H1 (cell line): ENCODE measurements at regions not wholly inside any gene's neighbourhood (a gene's known extent, or its start where the extent isn't known, plus 50 kb on each side); places are given as distances from the start of the nearest gene placed in this dataset.

Source experiments
- CTCF ChIA-PET: fragments of 300-600 bp; sonication (Branson Sonifier 250); formaldehyde crosslinking; loops from one replicate; lab custom pipeline; 2021; ENCODE audit not compliant: partially characterized antibody; lab: Charles Lee
- POLR2A ChIA-PET: fragments of 300-600 bp; sonication (Branson Sonifier 250); formaldehyde crosslinking; loops from one replicate; lab custom pipeline; 2021; ENCODE audit warnings: inconsistent platforms; ENCODE audit not compliant: partially characterized antibody; lab: Charles Lee
- DNase-seq, 2 experiments: peaks; one replicate each; pipeline versions ENCODE4 v3.0.0 to v3.0.0-alpha.2; 2010 to 2022; ENCODE audit warnings: low spot score in 2 of 2, low read depth in 1 of 2, mixed read lengths in 1 of 2
- FAIRE-seq: peaks from 2 replicates; lab custom pipeline; 2011; peaks lifted over from hg19 to GRCh38; lab: Jason Lieb, UNC
- H2AFZ ChIP-seq: 2 replicates; pipeline ENCODE4 v1.8.1; 2012; ENCODE audit warnings: low read length, inconsistent platforms
- H2AK5ac ChIP-seq: 2 replicates; pipeline ENCODE4 v1.6.1; 2013; ENCODE audit warnings: low read depth, low read length
- H2BK120ac ChIP-seq: replicated peaks from 2 replicates; pipeline ENCODE3; 2013; ENCODE audit warnings: low read depth, low read length, inconsistent platforms
- H2BK12ac ChIP-seq: 2 replicates; pipeline ENCODE4 v1.6.1; 2013; ENCODE audit warnings: low read depth, low read length
- H2BK15ac ChIP-seq: 2 replicates; pipeline ENCODE4 v1.6.1; 2013; ENCODE audit warnings: low read length
- H2BK20ac ChIP-seq: 2 replicates; pipeline ENCODE4 v1.6.1; 2013; ENCODE audit warnings: low read length
- H2BK5ac ChIP-seq: 2 replicates; pipeline ENCODE4 v1.6.1; 2013; ENCODE audit warnings: low read depth, low read length
- H3K14ac ChIP-seq: 2 replicates; pipeline ENCODE4 v1.6.1; 2013; ENCODE audit warnings: inconsistent platforms; ENCODE audit not compliant: insufficient read length
- H3K18ac ChIP-seq: 2 replicates; pipeline ENCODE4 v1.6.1; 2013; ENCODE audit warnings: low read length; ENCODE audit errors: extremely low read depth
- H3K23ac ChIP-seq: 2 replicates; pipeline ENCODE4 v1.6.1; 2013; ENCODE audit warnings: inconsistent platforms; ENCODE audit not compliant: insufficient read length
- H3K23me2 ChIP-seq: 2 replicates; pipeline ENCODE4 v1.6.1; 2013; ENCODE audit warnings: low read depth, low read length
- H3K27ac ChIP-seq: 2 replicates; pipeline ENCODE4 v1.6.1; 2011; ENCODE audit warnings: low read depth, low read length, inconsistent platforms
- H3K27me3 ChIP-seq, 4 experiments: replicated peaks in 1 of 4; 1 replicate in 1 of 4; 2 replicates in 3 of 4; pipeline versions ENCODE4 v1.6.1 to v1.8.1; 2011 to 2013; ENCODE audit warnings: low read length in 3 of 4, mild to moderate bottlenecking in 3 of 4, inconsistent platforms in 2 of 4, mixed read lengths in 2 of 4, moderate library complexity in 1 of 4; ENCODE audit not compliant: control insufficient read depth in 3 of 4, insufficient read depth in 3 of 4; ENCODE audit errors: extremely low read depth in 1 of 4
- H3K36me3 ChIP-seq, 4 experiments: 2 replicates each; pipeline versions ENCODE4 v1.6.1 to v1.8.1; 2011 to 2013; ENCODE audit warnings: mild to moderate bottlenecking in 4 of 4, low read length in 3 of 4, moderate library complexity in 2 of 4, control low read depth in 1 of 4, inconsistent platforms in 1 of 4; ENCODE audit not compliant: insufficient read depth in 4 of 4, control insufficient read depth in 2 of 4
- H3K4ac ChIP-seq: replicated peaks from 2 replicates; pipeline ENCODE3; 2013; ENCODE audit warnings: low read length, low read depth, mixed read lengths, inconsistent platforms; ENCODE audit not compliant: insufficient read length
- H3K4me1 ChIP-seq, 4 experiments: replicated peaks in 1 of 4; 1 replicate in 1 of 4; 2 replicates in 3 of 4; pipeline versions ENCODE4 v1.6.1 to v1.8.1; 2011 to 2013; ENCODE audit warnings: low read length in 3 of 4, inconsistent platforms in 2 of 4, mixed read lengths in 1 of 4; ENCODE audit not compliant: insufficient read depth in 4 of 4, control insufficient read depth in 3 of 4
- H3K4me2 ChIP-seq, 2 experiments: 2 replicates each; pipeline versions ENCODE4 v1.6.1 to v1.8.1; 2011 to 2013; ENCODE audit warnings: low read depth in 2 of 2, low read length in 2 of 2, control low read depth in 1 of 2, inconsistent platforms in 1 of 2, mild to moderate bottlenecking in 1 of 2; ENCODE audit not compliant: insufficient read depth in 1 of 2
- H3K4me3 ChIP-seq, 4 experiments: fragments of 200-600, 300-600 bp in 1 of 4; sonication (generic), shearing (Covaris generic), sonication (Bioruptor Twin) in 1 of 4; 2 replicates each; pipeline versions ENCODE4 v1.5.1 to v1.8.1; 2011 to 2016; ENCODE audit warnings: low read length in 4 of 4, low read depth in 3 of 4, control low read depth in 2 of 4, inconsistent platforms in 2 of 4, mild to moderate bottlenecking in 2 of 4, mixed read lengths in 1 of 4, moderate library complexity in 1 of 4; ENCODE audit not compliant: insufficient read depth in 2 of 4; ENCODE audit errors: extremely low read depth in 1 of 4
- H3K56ac ChIP-seq: replicated peaks from 2 replicates; pipeline ENCODE3; 2013; ENCODE audit warnings: low read depth, mild to moderate bottlenecking, mixed read lengths, low read length, inconsistent platforms; ENCODE audit not compliant: insufficient read length
- H3K79me1 ChIP-seq: 2 replicates; pipeline ENCODE4 v1.6.1; 2013; ENCODE audit warnings: low read depth, low read length, control low read depth
- H3K79me2 ChIP-seq, 2 experiments: 2 replicates each; pipeline versions ENCODE4 v1.6.1 to v1.8.1; 2012 to 2013; ENCODE audit warnings: low read length in 2 of 2, mild to moderate bottlenecking in 2 of 2, inconsistent platforms in 1 of 2; ENCODE audit not compliant: insufficient read depth in 2 of 2, control insufficient read depth in 1 of 2
- H3K9ac ChIP-seq, 4 experiments: replicated peaks in 1 of 4; 1 replicate in 1 of 4; 2 replicates in 3 of 4; pipeline versions ENCODE4 v1.6.1 to v1.8.1; 2011 to 2013; ENCODE audit warnings: low read depth in 3 of 4, low read length in 3 of 4, control low read depth in 2 of 4, mild to moderate bottlenecking in 2 of 4, moderate library complexity in 2 of 4, inconsistent platforms in 1 of 4; ENCODE audit errors: extremely low read depth in 1 of 4
- H3K9me3 ChIP-seq, 2 experiments: 2 replicates each; pipeline versions ENCODE4 v1.6.1 to v1.8.1; 2012 to 2013; ENCODE audit warnings: mild to moderate bottlenecking in 2 of 2, moderate library complexity in 2 of 2, control low read depth in 1 of 2, inconsistent platforms in 1 of 2, low read depth in 1 of 2, low read length in 1 of 2, mixed read lengths in 1 of 2; ENCODE audit not compliant: insufficient read depth in 2 of 2
- H4K20me1 ChIP-seq, 2 experiments: replicated peaks in 1 of 2; 2 replicates each; pipeline versions ENCODE3 to v1.8.1; 2011 to 2013; ENCODE audit warnings: inconsistent platforms in 2 of 2, low read length in 2 of 2, mild to moderate bottlenecking in 1 of 2; ENCODE audit not compliant: insufficient read depth in 2 of 2, control insufficient read depth in 1 of 2
- H4K5ac ChIP-seq: 2 replicates; pipeline ENCODE4 v1.6.1; 2013; ENCODE audit warnings: low read length, low read depth, mixed read lengths, inconsistent platforms; ENCODE audit not compliant: insufficient read length
- H4K8ac ChIP-seq: 2 replicates; pipeline ENCODE4 v1.8.0; 2013; ENCODE audit warnings: mild to moderate bottlenecking, moderate library complexity, low read length, inconsistent platforms; ENCODE audit not compliant: insufficient read depth; ENCODE audit errors: extremely low read depth
- H4K91ac ChIP-seq: replicated peaks from 2 replicates; pipeline ENCODE3; 2013; ENCODE audit warnings: low read length, mixed read lengths, inconsistent platforms; ENCODE audit not compliant: insufficient read length
- ASH2L ChIP-seq: fragments of 200-600, 300-600 bp; sonication (generic); IDR thresholded peaks from one replicate; pipeline ENCODE4 v1.7.1; 2017; ENCODE audit warnings: low read length
- CHD2 ChIP-seq: IDR thresholded peaks from 2 replicates; pipeline ENCODE4 v1.6.1; 2012; ENCODE audit warnings: low read length, improper control_type of control experiment
- CREB1 ChIP-seq: IDR thresholded peaks from 2 replicates; pipeline ENCODE4 v1.6.1; 2012; ENCODE audit warnings: inconsistent platforms
- EGR1 ChIP-seq: IDR thresholded peaks from 2 replicates; pipeline ENCODE4 v1.6.1; 2011; ENCODE audit warnings: low read depth, low read length, borderline replicate concordance
- HDAC2 ChIP-seq, 2 experiments: fragments of 300-600 bp in 1 of 2; sonication (generic) in 1 of 2; IDR thresholded peaks; 2 replicates each; pipeline ENCODE4 v1.6.1; 2011 to 2012; ENCODE audit warnings: low read depth in 2 of 2, low read length in 2 of 2, mild to moderate bottlenecking in 2 of 2, moderate library complexity in 2 of 2, borderline replicate concordance in 1 of 2, inconsistent platforms in 1 of 2
- KDM1A ChIP-seq: fragments of 200-600, 300-600 bp; sonication (generic); IDR thresholded peaks from 2 replicates; pipeline ENCODE4 v1.7.1; 2016; ENCODE audit warnings: mild to moderate bottlenecking, low read length, borderline replicate concordance
- NANOG ChIP-seq: IDR thresholded peaks from 2 replicates; pipeline ENCODE4 v1.6.1; 2011; ENCODE audit warnings: low read length, low read depth, mild to moderate bottlenecking, inconsistent platforms; ENCODE audit not compliant: insufficient read depth, poor library complexity, severe bottlenecking
- POLR2AphosphoS5 ChIP-seq: IDR thresholded peaks from 2 replicates; pipeline ENCODE4 v1.6.1; 2011; ENCODE audit warnings: low read depth, low read length
- RAD21 ChIP-seq, 2 experiments: IDR thresholded peaks in 1 of 2; conservative IDR thresholded peaks in 1 of 2; 2 replicates each; pipeline ENCODE4 v1.6.1; 2011; ENCODE audit warnings: low read depth in 2 of 2, low read length in 2 of 2, improper control_type of control experiment in 1 of 2, inconsistent platforms in 1 of 2, mild to moderate bottlenecking in 1 of 2, moderate library complexity in 1 of 2
- RXRA ChIP-seq: IDR thresholded peaks from 2 replicates; pipeline ENCODE4 v1.6.1; 2011; ENCODE audit warnings: low read depth, mild to moderate bottlenecking, low read length, moderate library complexity; ENCODE audit not compliant: insufficient read depth
- SRF ChIP-seq: IDR thresholded peaks from 2 replicates; pipeline ENCODE4 v1.6.1; 2011; ENCODE audit warnings: mild to moderate bottlenecking, low read depth, low read length, moderate library complexity
- USF2 ChIP-seq: IDR thresholded peaks from 2 replicates; pipeline ENCODE4 v1.6.1; 2011; ENCODE audit warnings: low read length, improper control_type of control experiment
- WGBS, 2 experiments: shearing (Covaris generic) in 1 of 2; methylation state at CpG; one replicate each; pipeline versions ENCODE4 v1.1.6 to v1.1.7; 2013 to 2015; ENCODE audit warnings: low lambda C conversion rate in 2 of 2, mixed read lengths in 2 of 2, inconsistent platforms in 1 of 2, low coverage in 1 of 2, missing lambda C conversion rate in 1 of 2; ENCODE audit not compliant: insufficient replicate concordance in 2 of 2, insufficient coverage in 1 of 2, insufficient read length in 1 of 2; ENCODE audit errors: extremely low coverage in 1 of 2, missing lambda C conversion rate in 1 of 2; 5-methylcytosine and 5-hydroxymethylcytosine counted together

- no peak overlapping the region for H3K9ac ChIP-seq
- H3K4me2 ChIP-seq: no peak overlapping the region
- H3K4me1 ChIP-seq: no peaks in the 10 kb centered on the region
- H3K23me2 ChIP-seq: no peaks in the 10 kb centered on the region
- DNase-seq: no peak
- H2AFZ ChIP-seq: no peak overlapping the region
- FAIRE-seq: no peak
- H3K23ac ChIP-seq: no peak overlapping the region
- H3K14ac ChIP-seq: no peak overlapping the region
- H4K91ac ChIP-seq: no peak overlapping the region
- no peaks in the 10 kb centered on the region for H4K20me1 ChIP-seq
- H3K9me3 ChIP-seq: no peaks in the 10 kb centered on the region
- no peak overlapping the region for H3K4ac ChIP-seq
- H2BK5ac ChIP-seq: no peak overlapping the region
- no peak overlapping the region for H3K27ac ChIP-seq
- no peak overlapping the region for H2AK5ac ChIP-seq
- no peaks in the 10 kb centered on the region for H3K79me2 ChIP-seq
- H3K18ac ChIP-seq: no peak overlapping the region
- ChIA-PET POLR2A (no interaction called here), CTCF (interaction anchor here (0.6 kb wide), 1 partner anchor 208 kb away, joined by 3 read pairs; no protein-coding TSS in a partner anchor)
- no peak overlapping the region for H2BK120ac ChIP-seq
- no peak overlapping the region for H4K8ac ChIP-seq
- H3K27me3 ChIP-seq: no peaks in the 10 kb centered on the region
- no peaks in the 10 kb centered on the region for H3K79me1 ChIP-seq
- 90% methylated on average over 3 of the region's 3 CpGs; no CpG with 5 or more reads in 1 of the 2 experiments for WGBS, 2 experiments
- no peak overlapping the region for H2BK20ac ChIP-seq
- H3K36me3 ChIP-seq: no peaks in the 10 kb centered on the region
- H2BK12ac ChIP-seq: no peak overlapping the region
- no peak overlapping the region for H3K4me3 ChIP-seq
- H4K5ac ChIP-seq: no peak overlapping the region
- H3K56ac ChIP-seq: no peak overlapping the region
- H2BK15ac ChIP-seq: no peak overlapping the region
- no peak for TF ChIP-seq RXRA
- TF ChIP-seq CHD2: no peak
- no peak for TF ChIP-seq CREB1
- no peak for TF ChIP-seq HDAC2 (IDR thresholded peaks at IDR 0.05; ENCODE audit: borderline replicate concordance in 1 of 2, low read depth in 2 of 2, low read length in 2 of 2)
- no peak for TF ChIP-seq POLR2AphosphoS5
- no peak for TF ChIP-seq EGR1
- TF ChIP-seq SRF: no peak
- TF ChIP-seq NANOG: no peak
- no peak for TF ChIP-seq ASH2L
- no peak for TF ChIP-seq KDM1A
- no peak for TF ChIP-seq RAD21 (IDR thresholded peaks at IDR 0.05 in 1 of 2, conservative IDR thresholded peaks at IDR 0.05 in 1 of 2; ENCODE audit: low read depth in 2 of 2, low read length in 2 of 2)
- TF ChIP-seq USF2: no peak
Observed at GRCh38 chr4:189367832-189368231, 572.8 kb upstream of the FRG1 start.
